ENCODE measurements at regions not wholly inside any gene's neighbourhood (a gene's known extent, or its start where the extent isn't known, plus 50 kb on each side); places are given as distances from the start of the nearest gene placed in this dataset.

GRCh38 chr3:124174476-124174875 is 182.6 kb upstream of the ROPN1 start:
- no peak overlapping the region for H3K23ac ChIP-seq (ENCODE audit: insufficient read length)
- FAIRE-seq (no peak), DNase-seq (ENCODE audit: low read depth in 1 of 2, low spot score in 2 of 2) (no peak)
- no peak overlapping the region for H2BK12ac ChIP-seq (ENCODE audit: low read depth, low read length)
- no peaks in the 10 kb centered on the region for H4K20me1 ChIP-seq (replicated peaks in 1 of 2; ENCODE audit: control insufficient read depth in 1 of 2, insufficient read depth in 2 of 2, low read length in 2 of 2)
- WGBS, 2 experiments (ENCODE audit: extremely low coverage in 1 of 2, insufficient coverage in 1 of 2, insufficient read length in 1 of 2, insufficient replicate concordance in 2 of 2, low coverage in 1 of 2, low lambda C conversion rate in 2 of 2, missing lambda C conversion rate in 1 of 2): 89% methylated on average over 3 of the region's 3 CpGs; no CpG with 5 or more reads in 1 of the 2 experiments
- H3K18ac ChIP-seq (ENCODE audit: extremely low read depth, low read length): no peak overlapping the region
- H3K27ac ChIP-seq (ENCODE audit: low read depth, low read length): no peak overlapping the region
- H2BK5ac ChIP-seq (ENCODE audit: low read depth, low read length): no peak overlapping the region
- H3K14ac ChIP-seq (ENCODE audit: insufficient read length): no peak overlapping the region
- no peaks in the 10 kb centered on the region for H3K9me3 ChIP-seq (ENCODE audit: insufficient read depth in 2 of 2, low read depth in 1 of 2, low read length in 1 of 2)
- no peaks in the 10 kb centered on the region for H3K36me3 ChIP-seq (ENCODE audit: control insufficient read depth in 2 of 4, insufficient read depth in 4 of 4, low read length in 3 of 4)
- no peak overlapping the region for H2AFZ ChIP-seq (ENCODE audit: low read length)
- H3K4me1 ChIP-seq (replicated peaks in 1 of 4; ENCODE audit: control insufficient read depth in 3 of 4, insufficient read depth in 4 of 4, low read length in 3 of 4): no peaks in the 10 kb centered on the region
- H2BK15ac ChIP-seq (ENCODE audit: low read length): no peak overlapping the region
- H2BK20ac ChIP-seq (ENCODE audit: low read length): no peak overlapping the region
- no peak overlapping the region for H4K8ac ChIP-seq (ENCODE audit: extremely low read depth, insufficient read depth, low read length)
- H3K9ac ChIP-seq (replicated peaks in 1 of 4; ENCODE audit: extremely low read depth in 1 of 4, low read depth in 3 of 4, low read length in 3 of 4): no peak overlapping the region
- H3K4ac ChIP-seq (replicated peaks; ENCODE audit: insufficient read length, low read depth, low read length): no peak overlapping the region
- no peak overlapping the region for H3K4me2 ChIP-seq (ENCODE audit: insufficient read depth in 1 of 2, low read depth in 2 of 2, low read length in 2 of 2)
- H3K27me3 ChIP-seq (replicated peaks in 1 of 4; ENCODE audit: control insufficient read depth in 3 of 4, extremely low read depth in 1 of 4, insufficient read depth in 3 of 4, low read length in 3 of 4): no peaks in the 10 kb centered on the region; a peak in 1 of 7 replicates
- H3K79me1 ChIP-seq (ENCODE audit: low read depth, low read length): no peaks in the 10 kb centered on the region
- no peak overlapping the region for H2AK5ac ChIP-seq (ENCODE audit: low read depth, low read length)
- CTCF ChIA-PET (ENCODE audit: partially characterized antibody): interaction anchor here (0.5 to 1.6 kb wide), 2 partner anchors 84 to 87 kb away, joined by 3 read pairs; no protein-coding TSS in a partner anchor
- no peak overlapping the region for H3K4me3 ChIP-seq (ENCODE audit: extremely low read depth in 1 of 4, insufficient read depth in 2 of 4, low read depth in 3 of 4, low read length in 4 of 4)
- H4K5ac ChIP-seq (ENCODE audit: insufficient read length, low read depth, low read length): no peak overlapping the region
- H3K79me2 ChIP-seq (ENCODE audit: control insufficient read depth in 1 of 2, insufficient read depth in 2 of 2, low read length in 2 of 2): no peaks in the 10 kb centered on the region
- POLR2A ChIA-PET (ENCODE audit: partially characterized antibody): no interaction called here
- H3K23me2 ChIP-seq (ENCODE audit: low read depth, low read length): no peaks in the 10 kb centered on the region
- no peak overlapping the region for H2BK120ac ChIP-seq (replicated peaks; ENCODE audit: low read depth, low read length)
- no peak overlapping the region for H4K91ac ChIP-seq (replicated peaks; ENCODE audit: insufficient read length, low read length)
- no peak overlapping the region for H3K56ac ChIP-seq (replicated peaks; ENCODE audit: insufficient read length, low read depth, low read length)
- TF ChIP-seq RNF2 (IDR thresholded peaks at IDR 0.05; ENCODE audit: borderline replicate concordance, low read depth, low read length, missing control alignments, poor library complexity, severe bottlenecking): no peak
- TF ChIP-seq CEBPB (IDR thresholded peaks at IDR 0.05; ENCODE audit: low read depth, low read length): no peak
- TF ChIP-seq RXRA (IDR thresholded peaks at IDR 0.05; ENCODE audit: insufficient read depth, low read depth, low read length): no peak
- TF ChIP-seq KDM4A (IDR thresholded peaks at IDR 0.05; ENCODE audit: low read depth, low read length, severe bottlenecking): no peak
- no peak for TF ChIP-seq KDM5A (IDR thresholded peaks at IDR 0.05; ENCODE audit: low read length)
- no peak for TF ChIP-seq BRCA1 (IDR thresholded peaks at IDR 0.05; ENCODE audit: low read depth, low read length)
- no peak for TF ChIP-seq SIRT6 (IDR thresholded peaks at IDR 0.05; ENCODE audit: low read length)
- no peak for TF ChIP-seq EP300 (IDR thresholded peaks at IDR 0.05; ENCODE audit: borderline replicate concordance in 1 of 2, low read depth in 2 of 2, low read length in 2 of 2)
